ENCODE measurements at regions not wholly inside any gene's neighbourhood (a gene's known extent, or its start where the extent isn't known, plus 50 kb on each side); places are given as distances from the start of the nearest gene placed in this dataset.
A peak's percentile ranks its signal among the peaks of the same experiment; 100 is the strongest.

- Histone ChIP-seq H3K36me3 (ENCODE audit: control insufficient read depth in 2 of 2, insufficient read depth in 2 of 2, low read length in 2 of 2) (no peaks in the 10 kb centered on the region), H3K4me1 (ENCODE audit: control insufficient read depth, insufficient read depth, low read length) (peaks cover 6% of the 10 kb centered on the region), H3K27ac (ENCODE audit: low read length) (no peak overlapping the region), H3K4me3 (ENCODE audit: low read length in 2 of 2) (peak overlapping the region; percentile 67 to 71), H3K9me3 (ENCODE audit: control insufficient read depth in 2 of 2, low read length in 2 of 2) (no peaks in the 10 kb centered on the region), H3K27me3 (ENCODE audit: control insufficient read depth in 1 of 2, insufficient read depth in 2 of 2, low read length in 2 of 2) (peaks cover 39 to 45% of the 10 kb centered on the region in 2 donors), H3K9ac (ENCODE audit: low read length in 2 of 2) (no peak overlapping the region)
Measured at GRCh38 chr6:26250698-26251044, 114.3 kb upstream of the BTN3A2 start.

- Histone ChIP-seq H3K9me3 (ENCODE audit: control insufficient read depth in 2 of 2, low read length in 2 of 2) (no peaks in the 10 kb centered on the region), H3K27ac (ENCODE audit: low read length) (no peak overlapping the region), H3K9ac (ENCODE audit: low read length in 2 of 2) (no peak overlapping the region), H3K36me3 (ENCODE audit: control insufficient read depth in 2 of 2, insufficient read depth in 2 of 2, low read length in 2 of 2) (no peaks in the 10 kb centered on the region), H3K27me3 (ENCODE audit: control insufficient read depth in 1 of 2, insufficient read depth in 2 of 2, low read length in 2 of 2) (peaks cover 39 to 47% of the 10 kb centered on the region in 2 donors), H3K4me1 (ENCODE audit: control insufficient read depth, insufficient read depth, low read length) (peaks cover 6% of the 10 kb centered on the region), H3K4me3 (ENCODE audit: low read length in 2 of 2) (peak overlapping the region; percentile 54 to 65)
Measured at GRCh38 chr6:26251354-26252076, 113.5 kb upstream of the BTN3A2 start.

GRCh38 chr6:26252077-26252472, 112.9 kb upstream of the BTN3A2 start:
- Histone ChIP-seq H3K9ac (ENCODE audit: low read length in 2 of 2) (no peak overlapping the region), H3K4me3 (ENCODE audit: low read length in 2 of 2) (peak overlapping the region in 1 of 2 donors; percentile 65), H3K27ac (ENCODE audit: low read length) (no peak overlapping the region), H3K36me3 (ENCODE audit: control insufficient read depth in 2 of 2, insufficient read depth in 2 of 2, low read length in 2 of 2) (no peaks in the 10 kb centered on the region), H3K27me3 (ENCODE audit: control insufficient read depth in 1 of 2, insufficient read depth in 2 of 2, low read length in 2 of 2) (peaks cover 39 to 47% of the 10 kb centered on the region in 2 donors), H3K9me3 (ENCODE audit: control insufficient read depth in 2 of 2, low read length in 2 of 2) (no peaks in the 10 kb centered on the region), H3K4me1 (ENCODE audit: control insufficient read depth, insufficient read depth, low read length) (peaks cover 6% of the 10 kb centered on the region)

GRCh38 chr6:26254724-26255123, 110.3 kb upstream of the BTN3A2 start:
- no peaks in the 10 kb centered on the region for H3K9me3 ChIP-seq (ENCODE audit: control insufficient read depth in 2 of 2, low read length in 2 of 2)
- H3K27ac ChIP-seq (ENCODE audit: low read length): no peak overlapping the region
- H3K9ac ChIP-seq (ENCODE audit: low read length in 2 of 2): no peak overlapping the region
- no peaks in the 10 kb centered on the region for H3K36me3 ChIP-seq (ENCODE audit: control insufficient read depth in 2 of 2, insufficient read depth in 2 of 2, low read length in 2 of 2)
- peaks cover 30 to 33% of the 10 kb centered on the region in 2 donors for H3K27me3 ChIP-seq (ENCODE audit: control insufficient read depth in 1 of 2, insufficient read depth in 2 of 2, low read length in 2 of 2)
- H3K4me3 ChIP-seq (ENCODE audit: low read length in 2 of 2): no peak overlapping the region
- H3K4me1 ChIP-seq (ENCODE audit: control insufficient read depth, insufficient read depth, low read length): peaks cover 6% of the 10 kb centered on the region

- H3K27ac ChIP-seq (ENCODE audit: low read length): no peak overlapping the region
- H3K4me1 ChIP-seq (ENCODE audit: control insufficient read depth, insufficient read depth, low read length): no peaks in the 10 kb centered on the region
- H3K9ac ChIP-seq (ENCODE audit: low read length in 2 of 2): no peak overlapping the region
- H3K27me3 ChIP-seq (ENCODE audit: control insufficient read depth in 1 of 2, insufficient read depth in 2 of 2, low read length in 2 of 2): peaks cover 12% of the 10 kb centered on the region in 2 donors
- no peak overlapping the region for H3K4me3 ChIP-seq (ENCODE audit: low read length in 2 of 2)
- no peaks in the 10 kb centered on the region for H3K9me3 ChIP-seq (ENCODE audit: control insufficient read depth in 2 of 2, low read length in 2 of 2)
- no peaks in the 10 kb centered on the region for H3K36me3 ChIP-seq (ENCODE audit: control insufficient read depth in 2 of 2, insufficient read depth in 2 of 2, low read length in 2 of 2)
Measured at GRCh38 chr6:26257272-26257671, 107.7 kb upstream of the BTN3A2 start.

GRCh38 chr6:26258212-26258977, 106.6 kb upstream of the BTN3A2 start:
- H3K36me3 ChIP-seq (ENCODE audit: control insufficient read depth in 2 of 2, insufficient read depth in 2 of 2, low read length in 2 of 2): no peaks in the 10 kb centered on the region
- peaks cover 3 to 8% of the 10 kb centered on the region in 2 donors for H3K27me3 ChIP-seq (ENCODE audit: control insufficient read depth in 1 of 2, insufficient read depth in 2 of 2, low read length in 2 of 2)
- H3K4me3 ChIP-seq (ENCODE audit: low read length in 2 of 2): no peak overlapping the region
- no peak overlapping the region for H3K9ac ChIP-seq (ENCODE audit: low read length in 2 of 2)
- H3K4me1 ChIP-seq (ENCODE audit: control insufficient read depth, insufficient read depth, low read length): no peaks in the 10 kb centered on the region
- H3K27ac ChIP-seq (ENCODE audit: low read length): no peak overlapping the region
- H3K9me3 ChIP-seq (ENCODE audit: control insufficient read depth in 2 of 2, low read length in 2 of 2): no peaks in the 10 kb centered on the region

- no peaks in the 10 kb centered on the region for H3K4me1 ChIP-seq (ENCODE audit: control insufficient read depth, insufficient read depth, low read length)
- no peak overlapping the region for H3K27ac ChIP-seq (ENCODE audit: low read length)
- H3K4me3 ChIP-seq (ENCODE audit: low read length in 2 of 2): no peak overlapping the region
- no peaks in the 10 kb centered on the region for H3K9me3 ChIP-seq (ENCODE audit: control insufficient read depth in 2 of 2, low read length in 2 of 2)
- no peak overlapping the region for H3K9ac ChIP-seq (ENCODE audit: low read length in 2 of 2)
- no peaks in the 10 kb centered on the region for H3K36me3 ChIP-seq (ENCODE audit: control insufficient read depth in 2 of 2, insufficient read depth in 2 of 2, low read length in 2 of 2)
- peaks cover 2% of the 10 kb centered on the region in 2 donors for H3K27me3 ChIP-seq (ENCODE audit: control insufficient read depth in 1 of 2, insufficient read depth in 2 of 2, low read length in 2 of 2)
Measured at GRCh38 chr6:26260110-26260637, 104.8 kb upstream of the BTN3A2 start.

GRCh38 chr6:26260725-26261490, 104.1 kb upstream of the BTN3A2 start:
- H3K27ac ChIP-seq (ENCODE audit: low read length): no peak overlapping the region
- no peaks in the 10 kb centered on the region for H3K36me3 ChIP-seq (ENCODE audit: control insufficient read depth in 2 of 2, insufficient read depth in 2 of 2, low read length in 2 of 2)
- H3K4me1 ChIP-seq (ENCODE audit: control insufficient read depth, insufficient read depth, low read length): no peaks in the 10 kb centered on the region
- no peaks in the 10 kb centered on the region for H3K9me3 ChIP-seq (ENCODE audit: control insufficient read depth in 2 of 2, low read length in 2 of 2)
- no peak overlapping the region for H3K9ac ChIP-seq (ENCODE audit: low read length in 2 of 2)
- no peak overlapping the region for H3K4me3 ChIP-seq (ENCODE audit: low read length in 2 of 2)
- peaks cover 0 to 2% of the 10 kb centered on the region in 2 donors for H3K27me3 ChIP-seq (ENCODE audit: control insufficient read depth in 1 of 2, insufficient read depth in 2 of 2, low read length in 2 of 2)

GRCh38 chr6:26264547-26264946, 100.5 kb upstream of the BTN3A2 start:
- Histone ChIP-seq H3K27me3 (ENCODE audit: control insufficient read depth in 1 of 2, insufficient read depth in 2 of 2, low read length in 2 of 2) (peaks cover 2 to 3% of the 10 kb centered on the region in 2 donors), H3K4me3 (ENCODE audit: low read length in 2 of 2) (no peak overlapping the region), H3K4me1 (ENCODE audit: control insufficient read depth, insufficient read depth, low read length) (no peaks in the 10 kb centered on the region), H3K27ac (ENCODE audit: low read length) (no peak overlapping the region), H3K36me3 (ENCODE audit: control insufficient read depth in 2 of 2, insufficient read depth in 2 of 2, low read length in 2 of 2) (no peaks in the 10 kb centered on the region), H3K9me3 (ENCODE audit: control insufficient read depth in 2 of 2, low read length in 2 of 2) (no peaks in the 10 kb centered on the region), H3K9ac (ENCODE audit: low read length in 2 of 2) (no peak overlapping the region)

- Histone ChIP-seq H3K9ac (ENCODE audit: low read length in 2 of 2) (no peak overlapping the region), H3K27me3 (ENCODE audit: control insufficient read depth in 1 of 2, insufficient read depth in 2 of 2, low read length in 2 of 2) (peaks cover 17 to 23% of the 10 kb centered on the region in 2 donors), H3K4me3 (ENCODE audit: low read length in 2 of 2) (no peak overlapping the region), H3K36me3 (ENCODE audit: control insufficient read depth in 2 of 2, insufficient read depth in 2 of 2, low read length in 2 of 2) (no peaks in the 10 kb centered on the region), H3K27ac (ENCODE audit: low read length) (no peak overlapping the region), H3K9me3 (ENCODE audit: control insufficient read depth in 2 of 2, low read length in 2 of 2) (no peaks in the 10 kb centered on the region), H3K4me1 (ENCODE audit: control insufficient read depth, insufficient read depth, low read length) (peaks cover 11% of the 10 kb centered on the region)
Measured at GRCh38 chr6:26267083-26267589, 97.9 kb upstream of the BTN3A2 start.
